ENCODE measurements at regions not wholly inside any gene's neighbourhood (a gene's known extent, or its start where the extent isn't known, plus 50 kb on each side); places are given as distances from the start of the nearest gene placed in this dataset.

DNA sequence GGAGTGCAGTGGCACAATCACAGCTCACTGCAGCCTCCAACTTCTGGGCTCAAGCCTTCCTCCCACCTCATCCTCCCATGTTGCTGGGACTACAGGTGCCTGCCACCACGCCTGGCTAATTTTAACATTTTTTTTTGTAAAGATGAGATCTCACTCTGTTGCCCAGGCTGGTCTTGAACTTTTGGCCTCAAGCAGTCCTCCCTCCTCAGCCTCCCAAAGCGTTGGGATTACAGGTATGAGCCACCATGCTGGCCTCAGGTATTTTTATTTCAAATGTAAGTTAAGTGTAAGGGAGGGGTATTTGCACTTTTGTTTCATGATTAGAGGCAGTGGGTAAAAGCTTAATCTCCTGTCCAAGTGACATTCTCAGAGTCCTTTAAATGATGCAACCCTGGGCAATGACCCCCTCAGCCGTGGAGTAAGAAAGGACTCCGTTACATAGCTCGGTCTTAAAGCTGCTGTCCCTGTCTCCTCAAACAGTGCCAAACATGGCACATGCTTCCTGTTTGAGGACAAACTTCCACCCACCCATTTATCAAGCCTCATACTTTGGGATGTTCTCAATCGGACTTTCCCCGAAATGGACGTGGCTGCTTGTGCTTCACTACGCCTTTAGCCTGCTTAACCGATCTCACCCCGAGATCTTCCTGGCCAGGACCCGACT lies 296.1 kb downstream of the BAMBI start:
- no peak for DNase-seq (ENCODE audit: low spot score)
- Histone ChIP-seq H3K36me3 (ENCODE audit: control insufficient read depth in 4 of 4, insufficient read depth in 3 of 4, low read depth in 1 of 4, low read length in 3 of 4) (no peaks in the 10 kb centered on the region), H3K27me3 (ENCODE audit: control insufficient read depth in 4 of 4, insufficient read depth in 4 of 4, low read length in 3 of 4) (no peaks in the 10 kb centered on the region), H3K9ac (ENCODE audit: low read depth in 1 of 2, low read length in 2 of 2) (no peak overlapping the region), H3K4me1 (ENCODE audit: control insufficient read depth in 4 of 4, insufficient read depth in 4 of 4, low read length in 3 of 4) (no peaks in the 10 kb centered on the region), H3K4me3 (ENCODE audit: low read depth in 1 of 3, low read length in 3 of 3) (no peak overlapping the region), H3K9me3 (ENCODE audit: control insufficient read depth in 4 of 4, low read length in 3 of 4) (no peaks in the 10 kb centered on the region), H3K27ac (ENCODE audit: low read depth in 1 of 2, low read length in 2 of 2) (no peak overlapping the region)
- TF ChIP-seq HNF4G (IDR thresholded peaks at IDR 0.05) (no peak), EGR1 (IDR thresholded peaks at IDR 0.05; ENCODE audit: low read depth in 2 of 2) (no peak), TAF1 (conservative IDR thresholded peaks at IDR 0.05) (no peak), JUND (IDR thresholded peaks at IDR 0.05) (no peak), ATF3 (IDR thresholded peaks at IDR 0.05) (no peak), CTCF (IDR thresholded peaks at IDR 0.05; ENCODE audit: low read depth, low read length, missing input control) (no peak), FOXA1 (IDR thresholded peaks at IDR 0.05) (no peak), HNF4A (conservative IDR thresholded peaks at IDR 0.05) (no peak), NR2F2 (IDR thresholded peaks at IDR 0.05) (no peak), REST (IDR thresholded peaks at IDR 0.05) (no peak), RAD21 (IDR thresholded peaks at IDR 0.05) (no peak), YY1 (IDR thresholded peaks at IDR 0.05) (no peak), MAX (IDR thresholded peaks at IDR 0.05) (no peak), FOXA2 (IDR thresholded peaks at IDR 0.05) (no peak), GABPA (IDR thresholded peaks at IDR 0.05 in 1 of 2, conservative IDR thresholded peaks at IDR 0.05 in 1 of 2) (no peak), RXRA (IDR thresholded peaks at IDR 0.05) (no peak), SP1 (IDR thresholded peaks at IDR 0.05) (no peak)
- TF ChIP-seq, protein P1, sequence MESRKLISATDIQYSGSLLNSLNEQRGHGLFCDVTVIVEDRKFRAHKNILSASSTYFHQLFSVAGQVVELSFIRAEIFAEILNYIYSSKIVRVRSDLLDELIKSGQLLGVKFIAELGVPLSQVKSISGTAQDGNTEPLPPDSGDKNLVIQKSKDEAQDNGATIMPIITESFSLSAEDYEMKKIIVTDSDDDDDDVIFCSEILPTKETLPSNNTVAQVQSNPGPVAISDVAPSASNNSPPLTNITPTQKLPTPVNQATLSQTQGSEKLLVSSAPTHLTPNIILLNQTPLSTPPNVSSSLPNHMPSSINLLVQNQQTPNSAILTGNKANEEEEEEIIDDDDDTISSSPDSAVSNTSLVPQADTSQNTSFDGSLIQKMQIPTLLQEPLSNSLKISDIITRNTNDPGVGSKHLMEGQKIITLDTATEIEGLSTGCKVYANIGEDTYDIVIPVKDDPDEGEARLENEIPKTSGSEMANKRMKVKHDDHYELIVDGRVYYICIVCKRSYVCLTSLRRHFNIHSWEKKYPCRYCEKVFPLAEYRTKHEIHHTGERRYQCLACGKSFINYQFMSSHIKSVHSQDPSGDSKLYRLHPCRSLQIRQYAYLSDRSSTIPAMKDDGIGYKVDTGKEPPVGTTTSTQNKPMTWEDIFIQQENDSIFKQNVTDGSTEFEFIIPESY (IDR thresholded peaks at IDR 0.05) = no peak
- 87% methylated on average over 12 of the region's 12 CpGs for WGBS
